Vagina (tissue), 2 donors: ENCODE measurements at regions not wholly inside any gene's neighbourhood (a gene's known extent, or its start where the extent isn't known, plus 50 kb on each side); places are given as distances from the start of the nearest gene placed in this dataset.

Source experiments
- POLR2AphosphoS5 ChIP-seq, 2 donors: sonication (generic); formaldehyde crosslinking; IDR thresholded peaks; one replicate each; pipeline ENCODE4 v1.9.0; 2017; ENCODE audit warnings: antibody characterized with exemption in 2 of 2, mild to moderate bottlenecking in 2 of 2, low read depth in 1 of 2; ENCODE audit not compliant: insufficient read depth in 1 of 2
- TF ChIP-seq, protein P1 (sequence below), 3 experiments: fragments of 450-650 bp in 2 of 3; fragments of 200-600 bp in 1 of 3; sonication (generic) in 1 of 3; IDR thresholded peaks; one replicate each; pipeline ENCODE4 v1.5.1; 2017 to 2019; ENCODE audit warnings: antibody characterized with exemption in 3 of 3, mild to moderate bottlenecking in 2 of 3, moderate library complexity in 2 of 3

DNA sequence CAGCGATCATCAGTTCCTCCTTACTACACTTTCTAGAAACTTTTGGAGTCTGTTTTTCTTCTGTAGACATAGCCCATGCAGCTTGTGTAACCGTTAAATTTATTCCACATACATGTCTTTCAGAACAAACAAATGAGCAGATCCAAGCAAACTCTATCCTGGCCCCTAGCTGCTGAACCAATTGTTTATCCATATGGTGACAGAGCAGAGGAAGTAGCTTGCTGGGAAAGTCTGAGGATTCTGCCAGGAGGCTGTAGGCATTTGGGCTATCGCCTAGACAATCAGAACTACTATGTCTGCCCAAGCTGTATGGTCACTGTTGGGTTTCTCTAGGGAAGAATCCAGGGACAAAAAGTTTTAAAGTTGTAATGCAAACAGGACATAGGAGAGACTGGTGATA, 343.7 kb downstream of the SPRY2 start:
- TF ChIP-seq, protein P1, sequence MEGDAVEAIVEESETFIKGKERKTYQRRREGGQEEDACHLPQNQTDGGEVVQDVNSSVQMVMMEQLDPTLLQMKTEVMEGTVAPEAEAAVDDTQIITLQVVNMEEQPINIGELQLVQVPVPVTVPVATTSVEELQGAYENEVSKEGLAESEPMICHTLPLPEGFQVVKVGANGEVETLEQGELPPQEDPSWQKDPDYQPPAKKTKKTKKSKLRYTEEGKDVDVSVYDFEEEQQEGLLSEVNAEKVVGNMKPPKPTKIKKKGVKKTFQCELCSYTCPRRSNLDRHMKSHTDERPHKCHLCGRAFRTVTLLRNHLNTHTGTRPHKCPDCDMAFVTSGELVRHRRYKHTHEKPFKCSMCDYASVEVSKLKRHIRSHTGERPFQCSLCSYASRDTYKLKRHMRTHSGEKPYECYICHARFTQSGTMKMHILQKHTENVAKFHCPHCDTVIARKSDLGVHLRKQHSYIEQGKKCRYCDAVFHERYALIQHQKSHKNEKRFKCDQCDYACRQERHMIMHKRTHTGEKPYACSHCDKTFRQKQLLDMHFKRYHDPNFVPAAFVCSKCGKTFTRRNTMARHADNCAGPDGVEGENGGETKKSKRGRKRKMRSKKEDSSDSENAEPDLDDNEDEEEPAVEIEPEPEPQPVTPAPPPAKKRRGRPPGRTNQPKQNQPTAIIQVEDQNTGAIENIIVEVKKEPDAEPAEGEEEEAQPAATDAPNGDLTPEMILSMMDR (IDR thresholded peaks at IDR 0.05): no peak
- TF ChIP-seq POLR2AphosphoS5 (IDR thresholded peaks at IDR 0.05; ENCODE audit: insufficient read depth in 1 of 2, low read depth in 1 of 2): no peak
